NCI-H510A (cell line): ENCODE measurements at regions not wholly inside any gene's neighbourhood (a gene's known extent, or its start where the extent isn't known, plus 50 kb on each side); places are given as distances from the start of the nearest gene placed in this dataset.

Experiments used
- DNase-seq: peaks from one replicate; lab custom pipeline; 2025; lab: John Stamatoyannopoulos, UW

GRCh38 chr4:175376287-175376977 lies 435.6 kb downstream of the GPM6A start:
- no peak for DNase-seq

- no peak for DNase-seq
Observed at GRCh38 chr4:175377203-175377602, 434.9 kb downstream of the GPM6A start.

GRCh38 chr4:175378372-175378771 lies 433.7 kb downstream of the GPM6A start:
- DNase-seq, result no peak

- no peak for DNase-seq
Observed at GRCh38 chr4:175380841-175381240, 431.2 kb downstream of the GPM6A start.

- DNase-seq, result no peak
Observed at GRCh38 chr4:175385797-175386196, 426.3 kb downstream of the GPM6A start.

- peak; percentile 73 for DNase-seq
Observed at GRCh38 chr4:175386776-175387507, 425.1 kb downstream of the GPM6A start.

GRCh38 chr4:175394208-175394607 lies 417.9 kb downstream of the GPM6A start:
- DNase-seq, result no peak

- no peak for DNase-seq
Observed at GRCh38 chr4:175405961-175406360, 406.1 kb downstream of the GPM6A start.

GRCh38 chr4:175407926-175408325 lies 404.1 kb downstream of the GPM6A start:
- DNase-seq, result no peak

GRCh38 chr4:175411251-175411650 lies 400.8 kb downstream of the GPM6A start:
- DNase-seq, result no peak

- no peak for DNase-seq
Observed at GRCh38 chr4:175412161-175412560, 399.9 kb downstream of the GPM6A start.

GRCh38 chr4:175412746-175413145 lies 399.3 kb downstream of the GPM6A start:
- DNase-seq, result no peak

- no peak for DNase-seq
Observed at GRCh38 chr4:175413561-175413960, 398.5 kb downstream of the GPM6A start.

GRCh38 chr4:175414602-175415001 lies 397.5 kb downstream of the GPM6A start:
- no peak for DNase-seq

GRCh38 chr4:175418516-175418915 lies 393.5 kb downstream of the GPM6A start:
- DNase-seq, result no peak

GRCh38 chr4:175419236-175419718 lies 392.8 kb downstream of the GPM6A start:
- DNase-seq, result no peak

- DNase-seq, result no peak
Observed at GRCh38 chr4:175421506-175421905, 390.6 kb downstream of the GPM6A start.

- no peak for DNase-seq
Observed at GRCh38 chr4:175422331-175422730, 389.7 kb downstream of the GPM6A start.

- DNase-seq, result no peak
Observed at GRCh38 chr4:175424111-175424510, 388.0 kb downstream of the GPM6A start.

GRCh38 chr4:175427751-175428150 lies 384.3 kb downstream of the GPM6A start:
- DNase-seq, result no peak

GRCh38 chr4:175431694-175432093 lies 380.4 kb downstream of the GPM6A start:
- no peak for DNase-seq

- peak; percentile 69 for DNase-seq
Observed at GRCh38 chr4:175435381-175435783, 376.7 kb downstream of the GPM6A start.

GRCh38 chr4:175436196-175436595 lies 375.9 kb downstream of the GPM6A start:
- DNase-seq, result no peak
